GM13976 (cell line): ENCODE measurements at regions not wholly inside any gene's neighbourhood (a gene's known extent, or its start where the extent isn't known, plus 50 kb on each side); places are given as distances from the start of the nearest gene placed in this dataset.

Experiments
- DNase-seq: peaks from one replicate; pipeline ENCODE4 v3.0.0; 2012; ENCODE audit warnings: low spot score
- CTCF ChIP-seq: IDR thresholded peaks from 2 replicates; pipeline ENCODE4 v1.5.1; 2012; ENCODE audit warnings: borderline replicate concordance, mild to moderate bottlenecking; ENCODE audit not compliant: insufficient read depth; ENCODE audit errors: extremely low read depth, missing control alignments, control extremely low read depth
- in situ Hi-C: fragments of 300-500 bp; cut with MboI; formaldehyde crosslinking; loops from one replicate; pipeline ENCODE4 v1.12.0; 2022; ENCODE audit warnings: low sequenced_read_pairs, mixed read lengths, inconsistent platforms; ENCODE audit not compliant: unreplicated experiment

GRCh38 chr18:78770823-78771139 lies 208.8 kb upstream of the SALL3 start:
- in situ Hi-C loops: no loop called here
- no peak for TF ChIP-seq CTCF
- no peak for DNase-seq

- TF ChIP-seq CTCF: no peak
- no peak for DNase-seq
- in situ Hi-C loops: no loop called here
Observed at GRCh38 chr18:78771496-78772359, 207.9 kb upstream of the SALL3 start.

GRCh38 chr18:78772360-78773302 lies 207.0 kb upstream of the SALL3 start:
- no peak for TF ChIP-seq CTCF
- DNase-seq: no peak
- in situ Hi-C loops: no loop called here

GRCh38 chr18:78773303-78773755 lies 206.3 kb upstream of the SALL3 start:
- no peak for TF ChIP-seq CTCF
- no peak for DNase-seq
- in situ Hi-C loops: no loop called here

GRCh38 chr18:78773819-78774218 lies 205.8 kb upstream of the SALL3 start:
- DNase-seq: no peak
- TF ChIP-seq CTCF: no peak
- in situ Hi-C loops: no loop called here

GRCh38 chr18:78774741-78775141 lies 204.9 kb upstream of the SALL3 start:
- no peak for DNase-seq
- no peak for TF ChIP-seq CTCF
- in situ Hi-C loops: no loop called here
